ENCODE measurements at regions not wholly inside any gene's neighbourhood (a gene's known extent, or its start where the extent isn't known, plus 50 kb on each side); places are given as distances from the start of the nearest gene placed in this dataset.

DNA sequence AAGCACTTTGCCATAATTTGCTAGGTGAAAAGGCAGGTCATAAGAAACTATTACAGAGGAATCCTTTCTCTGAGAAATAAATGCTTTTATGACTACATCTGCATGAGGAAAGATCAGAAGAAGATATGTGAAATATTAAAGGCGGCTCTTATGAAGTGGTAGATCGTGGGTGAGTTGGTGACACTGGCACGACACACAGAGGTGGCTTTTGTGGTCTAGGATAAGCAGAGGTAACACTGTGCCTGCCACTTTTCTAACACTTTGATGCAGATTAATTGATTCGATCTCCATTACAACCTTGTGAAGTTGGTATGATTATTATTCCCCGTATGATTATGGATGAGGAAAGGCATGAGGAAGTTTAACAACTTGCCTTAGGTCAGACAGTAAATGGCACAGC, 60.0 kb upstream of the ELK3 start:
- no peak for DNase-seq

DNA sequence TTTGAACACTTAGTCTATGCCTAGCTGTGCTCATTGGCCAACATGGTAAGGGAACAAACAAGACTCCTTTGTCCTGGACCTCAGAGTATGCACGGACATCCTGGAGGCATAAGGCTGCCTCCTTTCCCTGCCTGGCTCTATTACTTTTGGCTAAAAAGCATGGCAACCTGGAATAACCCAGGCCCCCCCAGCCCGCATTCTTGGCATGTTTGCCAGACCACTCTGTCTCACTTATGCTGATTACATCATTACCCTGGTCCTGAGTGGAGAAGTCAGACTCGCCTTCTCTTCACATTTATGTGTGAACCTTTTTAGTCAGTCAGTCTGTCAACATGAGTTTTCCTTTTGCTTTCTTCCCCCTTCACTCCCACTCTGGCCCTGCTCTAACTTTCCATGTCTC, 58.0 kb upstream of the ELK3 start:
- no peak for DNase-seq

DNA sequence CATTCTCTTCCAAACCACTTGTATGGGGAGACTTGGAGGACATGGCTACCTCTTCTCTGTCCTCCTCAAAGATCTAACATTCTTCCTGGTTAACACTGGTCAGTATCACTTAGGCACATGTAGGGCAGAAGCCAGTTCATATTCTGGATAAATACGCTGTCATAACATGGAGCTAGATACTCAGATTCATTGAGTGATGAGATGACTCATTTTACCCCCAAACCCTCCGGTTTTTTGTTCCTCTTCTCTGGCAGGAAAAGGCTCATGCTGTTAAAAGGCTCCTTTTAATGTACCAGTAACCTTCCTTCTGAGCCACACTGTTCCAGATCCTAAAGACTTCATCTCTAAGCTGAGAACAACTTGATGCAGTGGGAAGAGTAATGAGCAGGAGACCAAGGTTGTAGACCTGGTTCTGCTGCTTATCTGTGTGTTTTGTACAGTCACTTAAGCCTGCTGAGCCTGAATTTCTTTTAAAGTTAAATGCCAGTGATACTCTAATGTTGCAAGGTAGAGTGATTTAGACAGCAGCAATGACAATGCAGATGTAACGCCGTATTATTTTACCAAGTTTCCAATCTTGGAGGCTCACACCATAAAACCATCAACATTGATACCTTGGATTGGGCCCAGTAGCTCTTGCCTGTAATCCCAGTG, 57.3 kb upstream of the ELK3 start:
- no peak for DNase-seq

DNA sequence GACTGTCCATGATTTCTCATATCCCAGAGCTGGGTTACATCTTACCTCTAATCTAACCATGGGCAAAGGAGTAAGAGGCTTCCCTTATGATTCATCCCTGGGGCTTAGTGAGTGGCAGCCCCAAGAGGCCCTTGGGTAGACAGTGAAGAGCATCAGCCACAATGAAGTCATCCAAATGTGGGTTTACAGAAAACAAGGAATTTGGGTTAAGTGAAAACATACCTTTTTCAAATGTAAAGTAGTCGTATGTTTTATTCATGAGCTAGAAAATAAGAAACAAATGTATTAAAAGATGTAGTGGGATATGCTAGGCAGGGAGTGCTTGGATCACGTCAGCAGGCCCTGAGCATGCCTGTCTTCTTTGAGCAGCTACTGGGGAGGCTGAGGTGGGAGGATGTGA, 54.0 kb upstream of the ELK3 start:
- DNase-seq, result no peak

DNA sequence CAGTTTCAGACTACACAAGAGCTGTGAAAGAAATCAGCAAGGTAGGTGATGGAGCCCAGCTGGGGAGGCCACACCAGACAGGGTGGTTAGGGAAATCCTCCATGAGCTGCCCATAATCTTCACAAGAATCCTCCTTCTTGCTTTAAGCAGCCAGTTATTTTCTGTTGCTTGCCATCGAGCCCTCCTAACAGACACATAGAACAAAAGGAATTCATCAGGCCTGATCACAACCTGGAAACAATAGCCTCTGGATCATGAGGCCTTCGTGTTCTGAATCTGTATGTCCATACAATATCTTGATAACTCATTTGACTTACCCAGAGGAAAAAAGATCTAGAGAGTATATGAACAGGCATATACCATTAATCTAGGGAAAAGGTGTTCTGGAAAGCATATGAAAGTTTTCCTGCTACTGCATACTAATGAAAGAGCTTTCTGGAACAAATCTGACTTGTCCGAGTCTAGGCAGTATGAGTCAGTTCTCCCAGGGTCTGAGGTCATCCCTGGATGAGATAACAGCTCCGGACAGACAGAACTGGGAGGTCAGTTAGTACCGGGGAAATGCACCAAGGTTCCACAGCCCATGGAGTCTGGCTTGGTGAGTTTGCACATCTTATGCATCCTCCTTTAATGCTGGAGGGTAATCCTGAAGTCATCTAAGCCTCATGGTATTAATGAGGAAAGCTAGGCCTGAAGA, 52.8 kb upstream of the ELK3 start:
- DNase-seq, result no peak

DNA sequence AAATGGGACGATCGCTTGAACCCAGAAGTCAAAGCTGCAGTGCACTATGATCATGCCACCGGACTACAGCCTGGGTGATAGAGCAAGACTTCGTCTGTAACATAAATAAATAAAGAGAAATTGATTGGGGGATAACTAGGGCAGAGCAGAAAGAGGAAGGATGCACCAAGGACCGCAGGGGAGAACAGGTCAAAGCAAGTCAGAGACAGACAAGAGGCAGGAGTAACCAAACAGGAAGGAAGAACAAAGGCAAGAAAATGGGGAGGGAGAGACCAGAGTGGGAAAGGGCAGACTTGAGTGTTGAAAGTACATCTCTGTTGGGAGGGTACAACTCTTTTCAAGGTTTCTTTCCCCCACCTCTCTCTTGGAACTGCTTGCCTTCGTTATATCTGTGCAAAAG, 50.8 kb upstream of the ELK3 start:
- no peak for DNase-seq

DNA sequence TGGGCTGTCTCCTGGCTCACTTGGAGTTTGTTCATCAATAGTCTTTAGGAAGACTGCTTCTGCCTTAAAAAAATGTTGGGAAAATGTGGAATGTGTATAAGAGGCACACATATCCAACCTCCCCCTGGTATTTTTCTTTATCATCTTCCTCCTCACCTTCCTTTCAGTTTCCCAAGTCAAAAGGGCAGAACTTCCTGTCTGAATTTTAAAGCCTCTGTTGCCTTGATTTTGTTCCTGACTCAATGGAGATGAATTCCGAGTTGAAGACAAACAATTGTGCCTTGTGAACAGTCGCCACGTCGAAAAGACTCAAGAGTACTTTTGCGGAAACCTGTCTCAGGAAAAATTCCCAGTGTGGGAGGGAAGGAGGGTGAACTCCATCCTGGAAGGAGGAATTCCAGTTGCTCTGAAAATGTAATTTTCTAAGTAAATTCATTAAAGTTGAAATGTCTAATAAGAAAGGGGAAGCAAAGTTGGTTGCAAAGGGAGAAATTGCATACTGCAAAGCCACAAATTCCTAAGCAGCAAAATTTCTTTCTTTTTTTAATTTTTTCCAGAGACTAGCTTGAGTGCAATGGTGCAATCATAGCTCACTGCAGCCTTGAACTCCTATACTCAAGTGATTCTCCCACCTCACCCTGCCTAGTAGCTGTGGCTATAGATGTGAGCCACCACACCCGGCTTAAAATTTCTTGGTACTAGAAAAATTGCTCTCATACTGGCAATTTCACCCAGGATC, 50.2 kb upstream of the ELK3 start:
- DNase-seq, result no peak
